A549 (cell line): ENCODE measurements at regions not wholly inside any gene's neighbourhood (a gene's known extent, or its start where the extent isn't known, plus 50 kb on each side); places are given as distances from the start of the nearest gene placed in this dataset.

Experiments used
- ATAC-seq, 2 experiments: fragments of 200-7000 bp in 1 of 2; fragments of >200 bp in 1 of 2; cut with Nextera tagmentation in 1 of 2; cut with Tn5 transposase in 1 of 2; 3 replicates each; pipeline versions ENCODE4 v1.8.0 to v1.9.1; 2018 to 2020; ENCODE audit warnings: mild to moderate bottlenecking in 1 of 2, moderate library complexity in 1 of 2
- CTCF ChIA-PET: fragments of 300-600 bp; sonication (Branson Sonifier 250); formaldehyde crosslinking; extraction: SDS; loops from one replicate; lab custom pipeline; 2021; ENCODE audit warnings: antibody characterized with exemption, inconsistent platforms; lab: Yijun Ruan, JAX
- POLR2A ChIA-PET: fragments of 350-600 bp; formaldehyde crosslinking; extraction: SDS; loops from one replicate; lab custom pipeline; 2021; ENCODE audit warnings: antibody characterized with exemption, inconsistent platforms; lab: Yijun Ruan, JAX
- DNase-seq, 2 experiments: peaks; one replicate each; pipeline versions ENCODE4 v3.0.0 to v3.0.0-alpha.2; 2011 to 2016; ENCODE audit warnings: low read depth in 1 of 2, low spot score in 1 of 2
- FAIRE-seq: peaks from 2 replicates; lab custom pipeline; 2011; peaks lifted over from hg19 to GRCh38; lab: Jason Lieb, UNC
- H3K27ac ChIP-seq, 2 experiments: fragments of >200 bp; sonication (Bioruptor Twin); formaldehyde crosslinking; 3 replicates each; pipeline ENCODE4 v1.5.1; 2016 to 2017
- H3K4me1 ChIP-seq: fragments of >200 bp; sonication (Bioruptor Twin); formaldehyde crosslinking; 3 replicates; pipeline ENCODE4 v1.6.1; 2016
- H3K4me2 ChIP-seq: fragments of >200 bp; sonication (Bioruptor Twin); formaldehyde crosslinking; 3 replicates; pipeline ENCODE4 v1.6.1; 2016
- H3K4me3 ChIP-seq: fragments of >200 bp; sonication (Bioruptor Twin); formaldehyde crosslinking; 3 replicates; pipeline ENCODE4 v1.5.1; 2016
- H3K9me3 ChIP-seq: fragments of >200 bp; sonication (Bioruptor Twin); formaldehyde crosslinking; 3 replicates; pipeline ENCODE4 v1.6.1; 2016
- FOSL2 ChIP-seq, 2 experiments: fragments of 450-650 bp in 1 of 2; fragments of >200 bp in 1 of 2; sonication (Bioruptor Twin) in 1 of 2; formaldehyde crosslinking; IDR thresholded peaks; 2 replicates each; pipeline versions ENCODE4 v1.5.0 to v1.6.1; 2016 to 2020; ENCODE audit warnings: mild to moderate bottlenecking in 1 of 2, moderate library complexity in 1 of 2
- GATA3 ChIP-seq: IDR thresholded peaks from 2 replicates; pipeline ENCODE4 v1.6.1; 2012; ENCODE audit warnings: borderline replicate concordance
- HEYL ChIP-seq: fragments of 250-450 bp; sonication (Bioruptor Pico); IDR thresholded peaks from 2 replicates; pipeline ENCODE4 v1.8.0; 2021; ENCODE audit warnings: mild to moderate bottlenecking, moderate library complexity
- HOXB13 ChIP-seq: fragments of 250-450 bp; sonication (Bioruptor Pico); IDR thresholded peaks from 2 replicates; pipeline ENCODE4 v1.5.0; 2020; ENCODE audit warnings: low read depth, mild to moderate bottlenecking, moderate library complexity
- HOXB5 ChIP-seq: fragments of 250-450 bp; sonication (Bioruptor Pico); IDR thresholded peaks from 2 replicates; pipeline ENCODE4 v1.5.0; 2020; ENCODE audit warnings: mild to moderate bottlenecking, moderate library complexity
- JUNB ChIP-seq: fragments of >200 bp; sonication (Bioruptor Twin); formaldehyde crosslinking; IDR thresholded peaks from 2 replicates; pipeline ENCODE4 v1.6.1; 2016
- NR3C1 ChIP-seq: fragments of >200 bp; sonication (Bioruptor Twin); formaldehyde crosslinking; IDR thresholded peaks from 3 replicates; pipeline ENCODE4 v1.6.1; 2017
- RFX5 ChIP-seq: fragments of 450-650 bp; IDR thresholded peaks from 2 replicates; pipeline ENCODE4 v1.7.1; 2014; ENCODE audit warnings: antibody characterized with exemption, mild to moderate bottlenecking, moderate library complexity
- RNF2 ChIP-seq: fragments of 200-600 bp; sonication (generic); IDR thresholded peaks from 2 replicates; pipeline ENCODE4 v1.6.1; 2016; ENCODE audit warnings: low read depth, mild to moderate bottlenecking, antibody characterized with exemption, moderate library complexity, borderline replicate concordance
- TFCP2L1 ChIP-seq: fragments of 250-450 bp; sonication (Bioruptor Pico); IDR thresholded peaks from 2 replicates; pipeline ENCODE4 v1.5.0; 2021; ENCODE audit warnings: mild to moderate bottlenecking
- ZSCAN20 ChIP-seq: fragments of 250-450 bp; sonication (Bioruptor Pico); IDR thresholded peaks from 2 replicates; pipeline ENCODE4 v1.8.0; 2022; ENCODE audit warnings: mild to moderate bottlenecking, moderate library complexity
- WGBS: methylation state at CpG from one replicate; pipeline ENCODE4 v1.1.6; 2017; ENCODE audit errors: missing lambda C conversion rate; 5-methylcytosine and 5-hydroxymethylcytosine counted together
- TF ChIP-seq, protein P1 (sequence below): fragments of >200 bp; sonication (Bioruptor Twin); formaldehyde crosslinking; IDR thresholded peaks from 2 replicates; pipeline ENCODE4 v1.6.1; 2016
- TF ChIP-seq, protein P2 (sequence below): IDR thresholded peaks from 2 replicates; pipeline ENCODE4 v1.6.1; 2012
- TF ChIP-seq, protein P3 (sequence below): fragments of 200-600 bp; sonication (generic); IDR thresholded peaks from 2 replicates; pipeline ENCODE4 v1.6.1; 2016; ENCODE audit warnings: antibody characterized with exemption, mild to moderate bottlenecking, moderate library complexity
- TF ChIP-seq, protein P4 (sequence below): IDR thresholded peaks from 2 replicates; pipeline ENCODE4 v1.6.1; 2012
- TF ChIP-seq, protein P5 (sequence below): fragments of >200 bp; sonication (Bioruptor Twin); formaldehyde crosslinking; IDR thresholded peaks from 3 replicates; pipeline ENCODE4 v1.6.1; 2016

DNA sequence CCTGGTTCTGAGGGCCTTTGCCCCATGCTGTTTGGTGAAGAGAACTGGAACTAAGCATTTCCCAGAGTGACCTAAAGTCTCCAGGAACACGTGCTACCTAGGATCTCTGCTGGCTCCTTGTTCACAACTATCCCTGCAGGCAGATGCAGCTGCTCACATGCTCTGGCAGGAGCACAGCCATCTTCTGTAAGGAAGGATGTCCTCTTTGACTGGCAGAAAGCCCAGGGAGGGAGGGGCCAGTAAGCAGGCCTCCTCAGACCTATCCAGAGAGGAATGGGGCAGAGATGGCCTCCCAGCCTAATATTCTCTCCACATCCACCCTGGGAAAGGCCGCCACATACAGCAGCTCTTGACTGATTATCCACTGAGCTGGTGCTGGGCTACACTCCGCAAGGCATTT, 142.8 kb upstream of the EOLA2 start (continued):
- TF ChIP-seq, protein P1, sequence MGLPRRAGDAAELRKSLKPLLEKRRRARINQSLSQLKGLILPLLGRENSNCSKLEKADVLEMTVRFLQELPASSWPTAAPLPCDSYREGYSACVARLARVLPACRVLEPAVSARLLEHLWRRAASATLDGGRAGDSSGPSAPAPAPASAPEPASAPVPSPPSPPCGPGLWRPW, result no peak
- TF ChIP-seq ZSCAN20 (no peak), JUNB (no peak), HOXB13 (no peak), RNF2 (no peak)
- TF ChIP-seq, protein P2, sequence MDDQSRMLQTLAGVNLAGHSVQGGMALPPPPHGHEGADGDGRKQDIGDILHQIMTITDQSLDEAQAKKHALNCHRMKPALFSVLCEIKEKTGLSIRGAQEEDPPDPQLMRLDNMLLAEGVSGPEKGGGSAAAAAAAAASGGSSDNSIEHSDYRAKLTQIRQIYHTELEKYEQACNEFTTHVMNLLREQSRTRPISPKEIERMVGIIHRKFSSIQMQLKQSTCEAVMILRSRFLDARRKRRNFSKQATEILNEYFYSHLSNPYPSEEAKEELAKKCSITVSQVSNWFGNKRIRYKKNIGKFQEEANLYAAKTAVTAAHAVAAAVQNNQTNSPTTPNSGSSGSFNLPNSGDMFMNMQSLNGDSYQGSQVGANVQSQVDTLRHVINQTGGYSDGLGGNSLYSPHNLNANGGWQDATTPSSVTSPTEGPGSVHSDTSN, result no peak

DNA sequence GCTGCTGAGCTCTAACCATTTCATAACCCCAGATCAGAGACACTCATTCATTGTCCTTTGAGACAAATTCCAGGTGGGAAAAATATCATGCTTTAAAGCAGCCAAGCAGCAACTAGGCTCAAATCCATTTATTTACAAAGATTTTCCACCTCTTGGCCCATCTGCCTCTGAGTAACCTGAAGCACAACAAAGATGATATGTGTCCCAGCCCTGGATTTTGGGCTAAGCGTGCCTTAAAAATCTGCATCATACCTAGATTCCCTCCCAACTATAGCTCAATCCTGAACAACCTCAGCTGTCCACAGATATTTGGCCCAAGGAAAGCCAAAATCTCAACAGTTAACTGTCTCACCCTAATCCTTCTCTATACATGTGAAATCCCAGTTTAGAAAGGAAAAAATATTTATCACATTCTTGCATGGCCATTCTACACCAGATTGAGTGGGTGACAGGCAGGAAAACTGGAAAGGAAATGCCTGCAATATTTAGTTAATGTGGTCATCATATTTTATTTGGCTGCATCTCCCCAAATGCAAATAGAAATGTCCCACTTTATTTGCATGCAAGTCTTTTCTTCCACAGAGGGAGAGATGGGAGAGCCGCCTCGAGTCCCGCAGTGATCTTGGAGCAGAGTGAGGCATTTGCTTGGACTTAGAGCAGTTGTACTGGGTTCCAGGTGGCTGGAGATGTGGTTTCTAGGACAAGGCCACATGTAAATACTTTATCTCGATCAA, 146.4 kb upstream of the EOLA2 start:
- DNase-seq, result peak in 1 of 2 experiments; percentile 42
- peaks cover 30% of the 10 kb centered on the region for H3K4me1 ChIP-seq
- 25% methylated on average over 5 of the region's 5 CpGs for WGBS
- H3K4me3 ChIP-seq, result no peak overlapping the region
- FAIRE-seq, result peak; percentile 7
- TF ChIP-seq GATA3 (peak; percentile 52; the same call in 1 of the 2 replicates), FOSL2 (IDR thresholded peaks at IDR 0.05) (no peak), FOSL2 (CRISPR knock-in tag; IDR thresholded peaks at IDR 0.05) (peak; percentile 48), TFCP2L1 (CRISPR knock-in tag) (no peak), RFX5 (no peak), HOXB5 (CRISPR knock-in tag) (no peak)
- TF ChIP-seq, protein P3, sequence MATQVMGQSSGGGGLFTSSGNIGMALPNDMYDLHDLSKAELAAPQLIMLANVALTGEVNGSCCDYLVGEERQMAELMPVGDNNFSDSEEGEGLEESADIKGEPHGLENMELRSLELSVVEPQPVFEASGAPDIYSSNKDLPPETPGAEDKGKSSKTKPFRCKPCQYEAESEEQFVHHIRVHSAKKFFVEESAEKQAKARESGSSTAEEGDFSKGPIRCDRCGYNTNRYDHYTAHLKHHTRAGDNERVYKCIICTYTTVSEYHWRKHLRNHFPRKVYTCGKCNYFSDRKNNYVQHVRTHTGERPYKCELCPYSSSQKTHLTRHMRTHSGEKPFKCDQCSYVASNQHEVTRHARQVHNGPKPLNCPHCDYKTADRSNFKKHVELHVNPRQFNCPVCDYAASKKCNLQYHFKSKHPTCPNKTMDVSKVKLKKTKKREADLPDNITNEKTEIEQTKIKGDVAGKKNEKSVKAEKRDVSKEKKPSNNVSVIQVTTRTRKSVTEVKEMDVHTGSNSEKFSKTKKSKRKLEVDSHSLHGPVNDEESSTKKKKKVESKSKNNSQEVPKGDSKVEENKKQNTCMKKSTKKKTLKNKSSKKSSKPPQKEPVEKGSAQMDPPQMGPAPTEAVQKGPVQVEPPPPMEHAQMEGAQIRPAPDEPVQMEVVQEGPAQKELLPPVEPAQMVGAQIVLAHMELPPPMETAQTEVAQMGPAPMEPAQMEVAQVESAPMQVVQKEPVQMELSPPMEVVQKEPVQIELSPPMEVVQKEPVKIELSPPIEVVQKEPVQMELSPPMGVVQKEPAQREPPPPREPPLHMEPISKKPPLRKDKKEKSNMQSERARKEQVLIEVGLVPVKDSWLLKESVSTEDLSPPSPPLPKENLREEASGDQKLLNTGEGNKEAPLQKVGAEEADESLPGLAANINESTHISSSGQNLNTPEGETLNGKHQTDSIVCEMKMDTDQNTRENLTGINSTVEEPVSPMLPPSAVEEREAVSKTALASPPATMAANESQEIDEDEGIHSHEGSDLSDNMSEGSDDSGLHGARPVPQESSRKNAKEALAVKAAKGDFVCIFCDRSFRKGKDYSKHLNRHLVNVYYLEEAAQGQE, result no peak
- TF ChIP-seq, protein P4, sequence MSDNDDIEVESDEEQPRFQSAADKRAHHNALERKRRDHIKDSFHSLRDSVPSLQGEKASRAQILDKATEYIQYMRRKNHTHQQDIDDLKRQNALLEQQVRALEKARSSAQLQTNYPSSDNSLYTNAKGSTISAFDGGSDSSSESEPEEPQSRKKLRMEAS, result peak; percentile 31; the same call in 1 of the 2 replicates
- TF ChIP-seq, protein P5, sequence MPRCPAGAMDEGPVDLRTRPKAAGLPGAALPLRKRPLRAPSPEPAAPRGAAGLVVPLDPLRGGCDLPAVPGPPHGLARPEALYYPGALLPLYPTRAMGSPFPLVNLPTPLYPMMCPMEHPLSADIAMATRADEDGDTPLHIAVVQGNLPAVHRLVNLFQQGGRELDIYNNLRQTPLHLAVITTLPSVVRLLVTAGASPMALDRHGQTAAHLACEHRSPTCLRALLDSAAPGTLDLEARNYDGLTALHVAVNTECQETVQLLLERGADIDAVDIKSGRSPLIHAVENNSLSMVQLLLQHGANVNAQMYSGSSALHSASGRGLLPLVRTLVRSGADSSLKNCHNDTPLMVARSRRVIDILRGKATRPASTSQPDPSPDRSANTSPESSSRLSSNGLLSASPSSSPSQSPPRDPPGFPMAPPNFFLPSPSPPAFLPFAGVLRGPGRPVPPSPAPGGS, result no peak
- H3K27ac ChIP-seq, result peak overlapping the region; percentile 44 to 67; a peak in 4 of 6 replicates
- ChIA-PET POLR2A (no interaction called here), CTCF (no interaction called here)
- H3K4me2 ChIP-seq, result peak overlapping the region; percentile 65
- ATAC-seq, result peak in 1 of 2 experiments; percentile 79; a peak in 4 of 6 replicates
- no peaks in the 10 kb centered on the region for H3K9me3 ChIP-seq

DNA sequence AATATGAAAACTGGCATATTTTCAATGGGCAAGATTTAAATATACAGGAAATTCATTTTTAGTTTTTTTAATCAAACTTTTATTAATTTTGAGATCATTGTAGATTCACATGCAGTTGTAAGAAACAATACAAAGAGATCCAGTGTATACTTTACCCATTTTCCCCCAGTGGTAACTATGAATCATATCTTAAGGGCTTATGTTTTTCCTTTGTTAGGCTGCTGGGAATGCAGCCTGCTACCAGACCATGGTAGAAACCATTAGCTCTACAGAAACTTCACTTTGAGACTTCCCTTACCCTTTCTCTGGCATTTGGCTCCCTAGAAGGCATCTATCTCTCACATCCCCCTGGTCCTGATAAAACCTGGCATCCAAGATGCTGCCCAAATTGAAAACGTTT, 147.6 kb upstream of the EOLA2 start:
- 46% methylated on average over 1 of the region's 1 CpG for WGBS
- TF ChIP-seq JUNB, result no peak
- TF ChIP-seq HOXB13, result no peak
- no peak for TF ChIP-seq HEYL (CRISPR knock-in tag)
- TF ChIP-seq GATA3, result no peak
- TF ChIP-seq, protein P1, result no peak
- TF ChIP-seq HOXB5 (CRISPR knock-in tag), result no peak
- TF ChIP-seq NR3C1, result no peak
- TF ChIP-seq, all 56 proteins: peak for 0
- DNase-seq, result no peak
- Histone ChIP-seq H3K9me3 (no peaks in the 10 kb centered on the region), H3K4me2 (peak overlapping the region; percentile 65; the same call in 2 of the 3 replicates), H3K4me1 (peaks cover 30% of the 10 kb centered on the region), H3K4me3 (no peak overlapping the region), H3K27ac (peak overlapping the region in 1 of 2 experiments; percentile 61; a peak in 1 of 6 replicates)
- FAIRE-seq, result no peak
- CTCF ChIA-PET, result interaction anchor here (1.1 to 1.3 kb wide), 2 partner anchors 123 to 281 kb away, joined by 3 to 4 read pairs; no protein-coding TSS in a partner anchor
- ATAC-seq, result no peak; a peak in 1 of 6 replicates
- POLR2A ChIA-PET, result no interaction called here
